ENCODE measurements at regions not wholly inside any gene's neighbourhood (a gene's known extent, or its start where the extent isn't known, plus 50 kb on each side); places are given as distances from the start of the nearest gene placed in this dataset.

GRCh38 chr9:89799766-89800165, 195.0 kb downstream of the GADD45G start:
- DNase-seq (ENCODE audit: low read depth) = no peak
- no peak overlapping the region for H3K4me3 ChIP-seq (ENCODE audit: control insufficient read depth, low read depth, low read length)
- TF ChIP-seq CTCF (IDR thresholded peaks at IDR 0.05; ENCODE audit: control insufficient read depth, insufficient read depth, low read depth, low read length, missing control alignments) = no peak

- TF ChIP-seq CTCF (IDR thresholded peaks at IDR 0.05; ENCODE audit: control insufficient read depth, insufficient read depth, low read depth, low read length, missing control alignments) = no peak
- no peak overlapping the region for H3K4me3 ChIP-seq (ENCODE audit: control insufficient read depth, low read depth, low read length)
- no peak for DNase-seq (ENCODE audit: low read depth)
Observed at GRCh38 chr9:89801341-89801740, 196.5 kb downstream of the GADD45G start.

- no peak for DNase-seq (ENCODE audit: low read depth)
- H3K4me3 ChIP-seq (ENCODE audit: control insufficient read depth, low read depth, low read length) = no peak overlapping the region
- TF ChIP-seq CTCF (IDR thresholded peaks at IDR 0.05; ENCODE audit: control insufficient read depth, insufficient read depth, low read depth, low read length, missing control alignments) = no peak
Observed at GRCh38 chr9:89801742-89802670, 197.2 kb downstream of the GADD45G start.

- no peak overlapping the region for H3K4me3 ChIP-seq (ENCODE audit: control insufficient read depth, low read depth, low read length)
- TF ChIP-seq CTCF (IDR thresholded peaks at IDR 0.05; ENCODE audit: control insufficient read depth, insufficient read depth, low read depth, low read length, missing control alignments) = no peak
- DNase-seq (ENCODE audit: low read depth) = no peak
Observed at GRCh38 chr9:89802781-89803355, 198.1 kb downstream of the GADD45G start.

- no peak overlapping the region for H3K4me3 ChIP-seq (ENCODE audit: control insufficient read depth, low read depth, low read length)
- TF ChIP-seq CTCF (IDR thresholded peaks at IDR 0.05; ENCODE audit: control insufficient read depth, insufficient read depth, low read depth, low read length, missing control alignments) = no peak
- no peak for DNase-seq (ENCODE audit: low read depth)
Observed at GRCh38 chr9:89803403-89803802, 198.6 kb downstream of the GADD45G start.

GRCh38 chr9:89804766-89805531, 200.1 kb downstream of the GADD45G start:
- no peak for DNase-seq (ENCODE audit: low read depth)

More at GRCh38 chr9:89804766-89805531, 200.1 kb downstream of the GADD45G start:
- no peak for TF ChIP-seq CTCF (IDR thresholded peaks at IDR 0.05; ENCODE audit: control insufficient read depth, insufficient read depth, low read depth, low read length, missing control alignments)
- H3K4me3 ChIP-seq (ENCODE audit: control insufficient read depth, low read depth, low read length) = no peak overlapping the region
